HG03460 (cell line): ENCODE measurements at regions not wholly inside any gene's neighbourhood (a gene's known extent, or its start where the extent isn't known, plus 50 kb on each side); places are given as distances from the start of the nearest gene placed in this dataset.
A peak's percentile ranks its signal among the peaks of the same experiment; 100 is the strongest.
"Not testable (repeated sequence)": the region's sequence is repeated elsewhere in the genome, so short reads cannot be mapped to it uniquely, and the experiment has no call there.

Source experiments
- ATAC-seq: cut with Tn5 transposase; IDR thresholded peaks from one replicate; pipeline ENCODE4 v1.9.1; 2021; ENCODE audit not compliant: unreplicated experiment

DNA sequence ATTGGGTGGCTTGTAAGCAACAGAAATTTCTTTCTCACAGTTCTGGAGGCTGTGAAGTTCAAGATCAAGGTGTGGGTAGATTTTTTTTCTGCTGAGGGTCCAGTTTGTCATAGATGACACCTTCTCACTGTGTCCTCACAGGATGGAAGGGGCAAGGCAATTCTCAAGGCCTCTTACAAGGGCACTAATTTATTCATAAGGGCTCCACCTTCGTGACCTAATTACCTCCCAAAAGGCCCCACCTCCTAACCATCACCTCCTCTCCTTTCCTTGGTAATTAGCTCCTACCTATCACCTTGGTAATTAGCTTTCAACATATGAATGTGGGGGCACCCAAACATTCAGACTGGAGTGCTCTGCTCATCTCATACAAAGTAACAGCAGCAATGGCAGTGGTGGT, 92.3 kb upstream of the CD44 start:
- no peak for ATAC-seq

GRCh38 chr11:35047179-35047578, 91.8 kb upstream of the CD44 start:
- ATAC-seq, result no peak

DNA sequence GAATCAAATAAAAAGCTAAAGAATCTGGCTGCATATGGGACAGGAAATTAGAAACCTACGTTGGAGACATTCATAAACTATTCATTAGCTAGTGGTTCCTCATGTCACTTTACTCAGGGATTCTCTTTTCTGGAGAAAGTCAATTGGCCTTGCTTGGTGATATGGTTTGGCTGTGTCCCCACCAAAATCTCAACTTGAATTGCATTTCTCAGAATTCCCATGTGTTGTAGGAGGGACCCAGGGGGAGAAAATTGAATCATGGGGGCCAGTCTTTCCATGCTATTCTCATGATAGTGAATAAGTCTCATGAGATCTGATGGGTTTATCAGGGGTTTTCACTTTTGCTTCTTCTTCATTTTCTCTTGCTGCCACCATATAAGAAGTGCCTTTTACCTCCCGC, 91.2 kb upstream of the CD44 start:
- ATAC-seq, result no peak

DNA sequence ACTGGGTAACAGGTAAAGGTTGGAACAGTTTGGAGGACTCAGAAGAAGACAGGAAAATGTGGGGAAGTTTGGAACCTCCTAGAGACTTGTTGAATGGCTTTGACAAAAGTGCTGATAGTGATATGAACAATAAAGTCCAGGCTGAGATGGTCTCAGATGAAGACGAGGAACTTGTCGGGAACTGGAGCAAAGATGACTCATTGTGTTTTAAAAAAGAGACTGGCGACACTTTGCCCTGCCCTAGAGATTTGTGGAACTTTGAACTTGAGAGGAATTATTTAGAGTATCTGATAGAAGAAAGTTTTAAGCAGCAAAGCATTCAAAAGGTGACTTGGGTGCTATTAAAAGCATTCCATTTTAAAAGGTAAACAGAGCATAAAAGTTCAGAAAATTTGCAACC, 90.6 kb upstream of the CD44 start:
- not testable (repeated sequence) for ATAC-seq

DNA sequence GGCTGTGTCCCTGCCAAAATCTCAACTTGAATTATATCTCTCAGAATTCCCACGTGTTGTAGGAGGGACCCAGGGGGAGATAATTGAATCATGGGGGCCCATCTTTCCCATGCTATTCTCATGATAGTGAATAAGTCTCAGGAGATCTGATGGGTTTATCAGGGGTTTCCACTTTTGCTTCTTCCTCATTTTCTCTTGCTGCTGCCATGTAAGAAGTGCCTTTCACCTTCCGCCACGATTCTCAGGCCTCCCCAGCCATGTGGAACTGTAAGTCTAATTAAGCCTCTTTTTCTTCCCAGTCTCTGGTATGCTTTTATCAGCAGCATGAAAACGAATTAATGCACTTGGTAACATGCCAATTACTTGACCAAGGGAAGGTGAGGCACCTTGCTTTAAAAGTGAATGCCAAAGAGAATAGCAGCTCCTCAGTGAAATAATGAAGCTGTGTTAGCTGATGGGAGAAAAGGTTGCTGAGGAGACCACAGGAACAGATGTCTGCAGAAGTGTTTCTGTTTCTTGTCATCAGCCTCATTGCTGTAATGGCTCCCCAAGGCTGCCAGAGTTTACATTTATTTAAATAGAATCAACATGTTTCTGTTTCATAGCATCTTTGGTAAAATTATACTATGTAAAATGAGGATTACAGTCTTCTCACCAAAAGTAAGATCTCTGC, 89.0 kb upstream of the CD44 start:
- no peak for ATAC-seq

GRCh38 chr11:35050541-35050995, 88.4 kb upstream of the CD44 start:
- no peak for ATAC-seq

- no peak for ATAC-seq
These were observed 82.4 kb upstream of the CD44 start for GRCh38 chr11:35056391-35057093.

GRCh38 chr11:35057926-35058668, 80.9 kb upstream of the CD44 start:
- ATAC-seq, result no peak

GRCh38 chr11:35058669-35059434, 80.1 kb upstream of the CD44 start:
- ATAC-seq, result no peak

GRCh38 chr11:35061516-35062440, 77.2 kb upstream of the CD44 start:
- no peak for ATAC-seq

DNA sequence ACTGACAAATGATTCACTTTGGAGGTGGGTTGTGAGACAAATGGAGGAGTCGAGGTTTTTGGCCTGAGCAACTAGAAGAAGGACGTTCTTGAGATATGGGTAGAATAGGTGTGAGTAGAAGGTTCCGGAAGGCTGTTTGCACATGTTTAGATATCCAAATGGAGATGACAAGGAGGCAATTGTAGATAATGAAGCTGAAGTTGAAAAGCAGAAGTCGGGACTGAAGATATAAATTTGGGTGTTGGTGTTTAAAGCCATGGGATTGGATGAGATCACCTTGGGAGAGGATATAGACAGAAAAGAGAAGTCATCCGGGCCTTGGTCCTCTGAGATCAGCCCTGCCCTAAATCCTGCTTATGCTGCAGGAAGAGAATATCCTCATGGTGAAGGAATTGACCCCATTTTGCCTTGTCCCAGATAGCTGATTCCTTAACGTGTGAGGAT, 75.5 kb upstream of the CD44 start:
- no peak for ATAC-seq

DNA sequence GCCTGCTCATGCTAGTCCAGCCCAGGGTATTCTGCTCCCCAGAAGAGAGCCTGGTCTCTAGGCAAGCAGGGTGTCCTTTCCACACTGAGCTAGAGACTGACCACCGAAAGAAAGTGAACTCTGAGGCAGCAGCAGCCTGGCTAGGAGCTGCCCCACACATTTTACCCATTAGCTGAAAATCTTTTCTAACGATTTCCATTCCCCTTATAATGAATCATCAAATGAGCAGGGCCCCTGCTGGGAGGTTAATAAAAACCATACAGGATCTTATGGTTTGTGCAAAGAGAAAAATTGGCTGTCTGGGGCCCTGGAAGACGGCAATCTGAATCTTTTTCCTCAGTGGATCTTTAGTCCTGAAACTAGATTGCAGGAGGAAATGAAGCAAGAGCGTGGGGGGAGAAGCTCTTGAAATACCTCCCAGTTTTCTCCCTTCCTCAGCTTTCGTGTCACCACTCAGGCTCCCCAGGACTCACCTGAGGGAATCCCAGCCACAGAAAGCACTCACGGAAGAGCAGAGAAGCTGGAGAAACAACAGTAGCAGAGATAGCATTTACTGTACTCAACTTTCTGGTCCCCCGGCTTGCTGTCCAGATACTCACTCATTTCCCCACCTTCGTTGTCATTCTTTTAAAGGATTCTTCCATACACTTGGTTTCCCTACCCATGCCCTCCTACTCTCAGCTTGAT, 74.7 kb upstream of the CD44 start:
- ATAC-seq, result no peak

- ATAC-seq, result no peak
These were observed 73.4 kb upstream of the CD44 start for GRCh38 chr11:35065566-35065965.

DNA sequence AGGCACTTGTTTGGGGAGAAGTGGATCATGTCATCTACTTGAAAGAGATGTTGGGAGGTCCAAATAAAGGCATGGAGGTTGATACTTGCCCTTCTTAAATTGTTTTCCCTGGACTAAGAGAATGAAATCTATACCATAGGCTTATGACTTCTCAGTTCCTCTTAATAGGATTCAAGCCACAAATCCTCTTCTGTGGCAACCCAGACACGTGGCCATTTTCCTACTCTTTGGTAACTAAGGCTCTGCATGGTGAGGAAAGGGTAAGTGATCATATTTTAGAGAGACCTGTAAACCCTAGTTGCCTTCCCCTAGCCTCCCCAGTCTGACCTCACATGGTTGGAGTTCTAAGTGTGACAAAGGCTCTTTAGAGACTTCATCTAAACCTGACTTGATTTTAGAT, 72.9 kb upstream of the CD44 start:
- no peak for ATAC-seq

DNA sequence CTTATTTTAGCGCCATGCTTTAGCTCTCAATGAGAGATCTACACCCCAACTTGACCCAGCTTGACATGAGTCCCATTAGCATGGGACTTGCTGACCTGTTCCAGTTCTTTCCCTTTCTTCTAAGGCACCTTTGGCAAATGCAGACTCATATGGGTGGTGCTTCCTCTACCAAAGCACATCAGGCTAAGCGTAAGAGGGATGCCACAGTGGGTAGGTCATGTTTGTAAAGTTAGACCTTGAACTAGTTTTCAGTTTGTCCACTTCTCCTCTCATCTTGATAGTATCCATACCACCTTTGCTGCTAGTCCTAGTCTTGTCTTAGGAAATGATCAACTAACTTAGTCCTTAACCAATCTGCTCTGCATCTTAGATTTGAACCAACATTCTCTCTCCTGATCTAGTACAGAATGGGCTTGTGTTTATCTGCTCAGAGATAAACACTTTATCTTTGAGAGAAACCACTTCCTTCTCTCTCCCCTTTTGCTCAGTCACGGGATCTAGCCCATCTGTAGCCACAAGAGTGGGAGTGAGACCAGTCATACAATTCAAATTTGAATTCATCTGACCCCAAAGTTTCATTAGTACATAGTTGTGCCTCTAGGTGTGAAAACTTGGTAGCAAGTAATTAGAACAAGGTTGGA, 72.1 kb upstream of the CD44 start:
- ATAC-seq, result peak; percentile 84

DNA sequence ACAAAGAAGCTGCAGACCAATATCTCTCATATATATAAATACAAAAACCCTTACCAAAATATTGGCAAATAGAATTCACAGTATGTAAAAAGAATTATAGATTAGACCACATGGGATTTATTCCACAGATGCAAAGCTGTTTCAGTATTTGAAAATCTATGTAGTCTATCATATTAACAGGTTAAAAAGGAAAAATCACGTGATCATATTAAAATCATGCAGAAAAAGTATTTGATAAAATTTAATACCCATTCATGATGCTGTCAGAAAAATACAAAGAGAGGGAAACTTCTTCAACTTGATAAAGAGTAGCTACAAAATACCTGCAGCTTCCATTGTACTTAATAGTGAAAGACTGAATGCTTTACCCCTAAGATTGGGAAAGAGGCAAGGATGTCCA, 67.2 kb upstream of the CD44 start:
- no peak for ATAC-seq

DNA sequence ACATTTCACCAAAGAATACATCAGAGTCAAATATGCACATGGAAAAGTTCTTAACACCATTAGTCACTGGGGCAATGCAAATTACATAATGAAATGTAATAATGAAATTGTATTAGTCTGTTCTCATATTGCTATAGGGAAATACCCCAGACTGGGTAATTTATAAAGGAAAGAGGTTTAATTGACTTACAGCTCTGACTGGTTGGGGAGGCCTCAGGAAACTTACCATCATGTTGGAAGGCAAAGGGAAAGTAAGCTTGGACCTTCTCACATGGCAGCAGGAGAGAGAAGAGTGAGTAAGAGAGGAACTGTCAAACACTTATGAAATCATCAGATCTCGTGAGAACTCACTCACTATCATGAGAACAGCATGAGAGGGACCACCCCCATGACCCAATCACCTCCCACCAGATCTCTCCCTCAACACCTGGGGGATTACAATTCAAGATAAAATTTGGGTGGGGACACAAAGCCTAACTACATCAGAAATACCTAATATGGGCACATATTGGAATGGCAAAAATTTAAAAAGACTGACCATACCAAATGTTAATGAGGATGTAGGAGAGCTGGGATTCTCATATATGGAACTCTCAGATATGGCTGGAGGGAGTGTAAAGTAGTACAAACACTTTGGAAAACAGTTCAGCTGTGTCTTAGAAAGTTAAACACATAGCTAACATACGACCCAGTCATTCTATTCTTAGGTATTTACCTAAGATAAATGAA, 65.1 kb upstream of the CD44 start:
- ATAC-seq, result no peak
